Astrocyte of the cerebellum (primary cell): ENCODE measurements at regions not wholly inside any gene's neighbourhood (a gene's known extent, or its start where the extent isn't known, plus 50 kb on each side); places are given as distances from the start of the nearest gene placed in this dataset.
"Not testable (repeated sequence)": the region's sequence is repeated elsewhere in the genome, so short reads cannot be mapped to it uniquely, and the experiment has no call there.

Experiments used
- DNase-seq: peaks from one replicate; pipeline ENCODE4 v3.0.0-alpha.2; 2011; ENCODE audit warnings: low read depth
- H3K4me3 ChIP-seq: 2 replicates; pipeline ENCODE4 v1.5.1; 2011; ENCODE audit warnings: mild to moderate bottlenecking, low read depth, low read length, moderate library complexity
- CTCF ChIP-seq: IDR thresholded peaks from 2 replicates; pipeline ENCODE4 v1.5.1; 2012; ENCODE audit warnings: low read length, low read depth, moderate library complexity, mild to moderate bottlenecking; ENCODE audit errors: missing control alignments
- in situ Hi-C: cut with HindIII; loops from 2 replicates; pipeline ENCODE4 v1.10.0; 2017; ENCODE audit warnings: low sequenced_read_pairs

GRCh38 chr6:137717074-137718073, 149.7 kb upstream of the TNFAIP3 start:
- in situ Hi-C loops: no loop called here
- TF ChIP-seq CTCF: no peak
- H3K4me3 ChIP-seq: no peak overlapping the region
- no peak for DNase-seq

- H3K4me3 ChIP-seq, in situ Hi-C loops, DNase-seq: not testable (repeated sequence)
Observed at GRCh38 chr6:137718903-137719302, 148.2 kb upstream of the TNFAIP3 start.

- in situ Hi-C loops: no loop called here
- no peak for DNase-seq
- no peak overlapping the region for H3K4me3 ChIP-seq
- TF ChIP-seq CTCF: no peak
Observed at GRCh38 chr6:137722749-137723272, 144.2 kb upstream of the TNFAIP3 start.

- TF ChIP-seq CTCF: no peak
- DNase-seq: no peak
- in situ Hi-C loops: no loop called here
- no peak overlapping the region for H3K4me3 ChIP-seq
Observed at GRCh38 chr6:137723273-137724017, 143.6 kb upstream of the TNFAIP3 start.

- TF ChIP-seq CTCF: no peak
- DNase-seq: no peak
- in situ Hi-C loops: no loop called here
Observed at GRCh38 chr6:137724018-137724403, 143.0 kb upstream of the TNFAIP3 start.

GRCh38 chr6:137724495-137725211, 142.4 kb upstream of the TNFAIP3 start:
- in situ Hi-C loops: no loop called here
- no peak for DNase-seq
- H3K4me3 ChIP-seq: no peak overlapping the region
- TF ChIP-seq CTCF: no peak

More at GRCh38 chr6:137724018-137724403, 143.0 kb upstream of the TNFAIP3 start:
- H3K4me3 ChIP-seq: no peak overlapping the region
